GM23338 (cell line): ENCODE measurements at regions not wholly inside any gene's neighbourhood (a gene's known extent, or its start where the extent isn't known, plus 50 kb on each side); places are given as distances from the start of the nearest gene placed in this dataset.

ENCODE experiments used
- ATAC-seq: fragments of 200-7000 bp; cut with Tn5 transposase; 3 replicates; pipeline ENCODE4 v1.9.1; 2020
- DNase-seq: peaks from one replicate; pipeline ENCODE4 v3.0.0-alpha.2; 2015; ENCODE audit warnings: low spot score
- H2AFZ ChIP-seq: fragments of 200-600 bp; sonication (generic); 2 replicates; pipeline ENCODE4 v1.8.0; 2016; ENCODE audit warnings: antibody characterized with exemption, mild to moderate bottlenecking, moderate library complexity
- H3F3A ChIP-seq: fragments of 200-600 bp; sonication (generic); replicated peaks from 2 replicates; pipeline ENCODE4 v1.8.0; 2017; ENCODE audit warnings: antibody characterized with exemption, mixed run types, low read depth
- H3K27ac ChIP-seq: fragments of 200-600 bp; sonication (generic); 2 replicates; pipeline ENCODE4 v1.6.1; 2016; ENCODE audit warnings: low read depth
- H3K27me3 ChIP-seq: fragments of 200-600 bp; sonication (generic); 2 replicates; pipeline ENCODE4 v1.8.0; 2016; ENCODE audit warnings: mild to moderate bottlenecking, mixed run types, moderate library complexity; ENCODE audit not compliant: insufficient read depth
- H3K36me3 ChIP-seq: fragments of 200-600 bp; sonication (generic); 2 replicates; pipeline ENCODE4 v1.8.0; 2016; ENCODE audit warnings: mild to moderate bottlenecking; ENCODE audit not compliant: insufficient read depth
- H3K4me1 ChIP-seq: fragments of 200-600 bp; sonication (generic); 2 replicates; pipeline ENCODE4 v1.8.0; 2016; ENCODE audit warnings: mild to moderate bottlenecking, moderate library complexity; ENCODE audit not compliant: insufficient read depth
- H3K4me2 ChIP-seq: fragments of 200-600 bp; sonication (generic); 2 replicates; pipeline ENCODE4 v1.7.1; 2017; ENCODE audit warnings: mixed run types
- H3K4me3 ChIP-seq: fragments of 200-600 bp; sonication (generic); 2 replicates; pipeline ENCODE4 v1.6.1; 2016; ENCODE audit warnings: mixed run types
- H3K79me2 ChIP-seq: fragments of 200-600 bp; sonication (generic); replicated peaks from 2 replicates; pipeline ENCODE4 v1.8.0; 2017; ENCODE audit warnings: mild to moderate bottlenecking; ENCODE audit not compliant: insufficient read depth
- H3K9me2 ChIP-seq: fragments of 200-600 bp; sonication (generic); 2 replicates; pipeline ENCODE4 v1.8.0; 2017; ENCODE audit not compliant: insufficient read depth
- H4K20me1 ChIP-seq: fragments of 200-600 bp; sonication (generic); replicated peaks from 2 replicates; pipeline ENCODE4 v1.8.0; 2017; ENCODE audit warnings: mild to moderate bottlenecking; ENCODE audit not compliant: insufficient read depth
- H3K27ac Mint-ChIP-seq: 2 replicates; pipeline ENCODE4 v1.8.0; 2020; ENCODE audit warnings: inconsistent platforms, mild to moderate bottlenecking, moderate library complexity, mixed read lengths
- H3K27me3 Mint-ChIP-seq: 3 replicates; pipeline ENCODE4 v1.8.0; 2022; ENCODE audit warnings: low read depth, mild to moderate bottlenecking, moderate library complexity, mixed read lengths, inconsistent platforms; ENCODE audit not compliant: insufficient read depth, poor library complexity
- H3K36me3 Mint-ChIP-seq: 3 replicates; pipeline ENCODE4 v1.8.0; 2021; ENCODE audit warnings: low read depth, mild to moderate bottlenecking, inconsistent platforms, moderate library complexity, mixed read lengths
- H3K4me1 Mint-ChIP-seq: 3 replicates; pipeline ENCODE4 v1.8.0; 2020; ENCODE audit warnings: mild to moderate bottlenecking, inconsistent platforms, mixed read lengths
- H3K4me3 Mint-ChIP-seq: 3 replicates; pipeline ENCODE4 v1.8.0; 2021; ENCODE audit warnings: moderate library complexity, mild to moderate bottlenecking, inconsistent platforms, mixed read lengths
- H3K9me3 Mint-ChIP-seq: 3 replicates; pipeline ENCODE4 v1.8.0; 2020; ENCODE audit warnings: moderate library complexity, mild to moderate bottlenecking, inconsistent platforms, mixed read lengths
- CREB1 ChIP-seq: fragments of 250-450 bp; sonication (Bioruptor Pico); IDR thresholded peaks from 2 replicates; pipeline ENCODE4 v1.5.0; 2020; ENCODE audit warnings: low read depth, mild to moderate bottlenecking, moderate library complexity
- EZH2 ChIP-seq: fragments of 200-600 bp; sonication (generic); IDR thresholded peaks from one replicate; pipeline ENCODE4 v1.8.0; 2017; ENCODE audit warnings: antibody characterized with exemption, mild to moderate bottlenecking, low read depth; ENCODE audit not compliant: unreplicated experiment
- EZH2phosphoT487 ChIP-seq: fragments of 200-600 bp; sonication (generic); IDR thresholded peaks from one replicate; pipeline ENCODE4 v1.8.1; 2018; ENCODE audit warnings: antibody characterized with exemption; ENCODE audit not compliant: unreplicated experiment
- JUNB ChIP-seq: IDR thresholded peaks from one replicate; pipeline ENCODE4 v1.6.1; 2016; ENCODE audit warnings: antibody characterized with exemption; ENCODE audit not compliant: unreplicated experiment
- NANOG ChIP-seq: IDR thresholded peaks from 2 replicates; pipeline ENCODE4 v1.6.1; 2016; ENCODE audit warnings: antibody characterized with exemption, borderline replicate concordance
- POLR2AphosphoS5 ChIP-seq: IDR thresholded peaks from 2 replicates; pipeline ENCODE4 v1.6.1; 2016; ENCODE audit warnings: antibody characterized with exemption, low read depth
- STAT1 ChIP-seq: IDR thresholded peaks from one replicate; pipeline ENCODE4 v1.6.1; 2016; ENCODE audit warnings: antibody characterized with exemption; ENCODE audit not compliant: unreplicated experiment
- ZNF114 ChIP-seq: fragments of 250-450 bp; sonication (Bioruptor Pico); IDR thresholded peaks from 2 replicates; pipeline ENCODE4 v1.5.0; 2020; ENCODE audit warnings: mild to moderate bottlenecking, moderate library complexity
- TF ChIP-seq, protein P1 (sequence below): fragments of 250-450 bp; sonication (Bioruptor Pico); IDR thresholded peaks from 2 replicates; pipeline ENCODE4 v1.5.0; 2020; ENCODE audit warnings: mild to moderate bottlenecking, moderate library complexity
- TF ChIP-seq, protein P2 (sequence below): IDR thresholded peaks from 2 replicates; pipeline ENCODE4 v1.6.1; 2016; ENCODE audit warnings: antibody characterized with exemption
- TF ChIP-seq, protein P3 (sequence below), 2 experiments: fragments of 200-600 bp in 1 of 2; sonication (generic) in 1 of 2; conservative IDR thresholded peaks; 2 replicates each; pipeline versions ENCODE4 v1.5.1 to v1.6.1; 2016 to 2017; ENCODE audit warnings: antibody characterized with exemption in 2 of 2, low read depth in 2 of 2, mild to moderate bottlenecking in 2 of 2, moderate library complexity in 1 of 2

DNA sequence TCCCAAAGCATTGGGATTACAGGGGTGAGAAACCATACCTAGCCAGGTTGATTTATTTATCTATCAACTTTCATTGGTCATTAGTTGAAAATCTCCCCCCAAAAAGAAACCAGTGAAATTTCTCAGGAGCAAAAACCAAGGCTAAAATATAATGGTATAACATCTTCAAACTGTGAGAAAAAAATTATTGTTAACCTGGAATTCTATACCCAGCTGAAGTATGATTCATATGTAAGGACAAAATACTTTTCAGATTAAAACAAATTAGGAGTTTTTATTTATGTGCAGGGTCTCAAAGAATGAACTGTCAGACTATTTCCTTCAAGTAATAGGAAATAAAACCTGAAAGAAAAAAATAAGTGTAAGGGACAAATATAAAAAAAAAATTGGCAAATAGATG lies 1053.9 kb downstream of the UQCRFS1 start:
- ATAC-seq (no peak), DNase-seq (no peak)
- Histone ChIP-seq H3K36me3 (no peaks in the 10 kb centered on the region), H3K9me2 (no peaks in the 10 kb centered on the region), H3F3A (no peaks in the 10 kb centered on the region), H3K4me3 (no peak overlapping the region), H4K20me1 (no peaks in the 10 kb centered on the region), H3K4me1 (no peaks in the 10 kb centered on the region), H3K27me3 (no peaks in the 10 kb centered on the region), H3K79me2 (no peaks in the 10 kb centered on the region), H3K4me2 (no peak overlapping the region), H2AFZ (no peak overlapping the region), H3K27ac (no peak overlapping the region)
- Mint-ChIP-seq H3K27me3 (no peaks in the 10 kb centered on the region), H3K36me3 (no peaks in the 10 kb centered on the region; the same call in 1 of the 3 replicates), H3K4me1 (peaks cover 6% of the 10 kb centered on the region), H3K27ac (no peak overlapping the region), H3K9me3 (peaks cover 16% of the 10 kb centered on the region), H3K4me3 (no peak overlapping the region)
- TF ChIP-seq EZH2phosphoT487 (no peak), STAT1 (no peak)
- TF ChIP-seq, protein P1, sequence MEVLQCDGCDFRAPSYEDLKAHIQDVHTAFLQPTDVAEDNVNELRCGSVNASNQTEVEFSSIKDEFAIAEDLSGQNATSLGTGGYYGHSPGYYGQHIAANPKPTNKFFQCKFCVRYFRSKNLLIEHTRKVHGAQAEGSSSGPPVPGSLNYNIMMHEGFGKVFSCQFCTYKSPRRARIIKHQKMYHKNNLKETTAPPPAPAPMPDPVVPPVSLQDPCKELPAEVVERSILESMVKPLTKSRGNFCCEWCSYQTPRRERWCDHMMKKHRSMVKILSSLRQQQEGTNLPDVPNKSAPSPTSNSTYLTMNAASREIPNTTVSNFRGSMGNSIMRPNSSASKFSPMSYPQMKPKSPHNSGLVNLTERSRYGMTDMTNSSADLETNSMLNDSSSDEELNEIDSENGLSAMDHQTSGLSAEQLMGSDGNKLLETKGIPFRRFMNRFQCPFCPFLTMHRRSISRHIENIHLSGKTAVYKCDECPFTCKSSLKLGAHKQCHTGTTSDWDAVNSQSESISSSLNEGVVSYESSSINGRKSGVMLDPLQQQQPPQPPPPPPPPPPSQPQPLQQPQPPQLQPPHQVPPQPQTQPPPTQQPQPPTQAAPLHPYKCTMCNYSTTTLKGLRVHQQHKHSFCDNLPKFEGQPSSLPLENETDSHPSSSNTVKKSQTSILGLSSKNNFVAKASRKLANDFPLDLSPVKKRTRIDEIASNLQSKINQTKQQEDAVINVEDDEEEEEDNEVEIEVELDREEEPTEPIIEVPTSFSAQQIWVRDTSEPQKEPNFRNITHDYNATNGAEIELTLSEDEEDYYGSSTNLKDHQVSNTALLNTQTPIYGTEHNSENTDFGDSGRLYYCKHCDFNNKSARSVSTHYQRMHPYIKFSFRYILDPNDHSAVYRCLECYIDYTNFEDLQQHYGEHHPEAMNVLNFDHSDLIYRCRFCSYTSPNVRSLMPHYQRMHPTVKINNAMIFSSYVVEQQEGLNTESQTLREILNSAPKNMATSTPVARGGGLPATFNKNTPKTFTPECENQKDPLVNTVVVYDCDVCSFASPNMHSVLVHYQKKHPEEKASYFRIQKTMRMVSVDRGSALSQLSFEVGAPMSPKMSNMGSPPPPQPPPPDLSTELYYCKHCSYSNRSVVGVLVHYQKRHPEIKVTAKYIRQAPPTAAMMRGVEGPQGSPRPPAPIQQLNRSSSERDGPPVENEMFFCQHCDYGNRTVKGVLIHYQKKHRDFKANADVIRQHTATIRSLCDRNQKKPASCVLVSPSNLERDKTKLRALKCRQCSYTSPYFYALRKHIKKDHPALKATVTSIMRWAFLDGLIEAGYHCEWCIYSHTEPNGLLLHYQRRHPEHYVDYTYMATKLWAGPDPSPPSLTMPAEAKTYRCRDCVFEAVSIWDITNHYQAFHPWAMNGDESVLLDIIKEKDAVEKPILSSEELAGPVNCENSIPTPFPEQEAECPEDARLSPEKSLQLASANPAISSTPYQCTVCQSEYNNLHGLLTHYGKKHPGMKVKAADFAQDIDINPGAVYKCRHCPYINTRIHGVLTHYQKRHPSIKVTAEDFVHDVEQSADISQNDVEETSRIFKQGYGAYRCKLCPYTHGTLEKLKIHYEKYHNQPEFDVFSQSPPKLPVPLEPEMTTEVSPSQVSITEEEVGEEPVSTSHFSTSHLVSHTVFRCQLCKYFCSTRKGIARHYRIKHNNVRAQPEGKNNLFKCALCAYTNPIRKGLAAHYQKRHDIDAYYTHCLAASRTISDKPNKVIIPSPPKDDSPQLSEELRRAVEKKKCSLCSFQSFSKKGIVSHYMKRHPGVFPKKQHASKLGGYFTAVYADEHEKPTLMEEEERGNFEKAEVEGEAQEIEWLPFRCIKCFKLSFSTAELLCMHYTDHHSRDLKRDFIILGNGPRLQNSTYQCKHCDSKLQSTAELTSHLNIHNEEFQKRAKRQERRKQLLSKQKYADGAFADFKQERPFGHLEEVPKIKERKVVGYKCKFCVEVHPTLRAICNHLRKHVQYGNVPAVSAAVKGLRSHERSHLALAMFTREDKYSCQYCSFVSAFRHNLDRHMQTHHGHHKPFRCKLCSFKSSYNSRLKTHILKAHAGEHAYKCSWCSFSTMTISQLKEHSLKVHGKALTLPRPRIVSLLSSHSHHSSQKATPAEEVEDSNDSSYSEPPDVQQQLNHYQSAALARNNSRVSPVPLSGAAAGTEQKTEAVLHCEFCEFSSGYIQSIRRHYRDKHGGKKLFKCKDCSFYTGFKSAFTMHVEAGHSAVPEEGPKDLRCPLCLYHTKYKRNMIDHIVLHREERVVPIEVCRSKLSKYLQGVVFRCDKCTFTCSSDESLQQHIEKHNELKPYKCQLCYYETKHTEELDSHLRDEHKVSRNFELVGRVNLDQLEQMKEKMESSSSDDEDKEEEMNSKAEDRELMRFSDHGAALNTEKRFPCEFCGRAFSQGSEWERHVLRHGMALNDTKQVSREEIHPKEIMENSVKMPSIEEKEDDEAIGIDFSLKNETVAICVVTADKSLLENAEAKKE (CRISPR knock-in tag): no peak
- TF ChIP-seq, protein P2, sequence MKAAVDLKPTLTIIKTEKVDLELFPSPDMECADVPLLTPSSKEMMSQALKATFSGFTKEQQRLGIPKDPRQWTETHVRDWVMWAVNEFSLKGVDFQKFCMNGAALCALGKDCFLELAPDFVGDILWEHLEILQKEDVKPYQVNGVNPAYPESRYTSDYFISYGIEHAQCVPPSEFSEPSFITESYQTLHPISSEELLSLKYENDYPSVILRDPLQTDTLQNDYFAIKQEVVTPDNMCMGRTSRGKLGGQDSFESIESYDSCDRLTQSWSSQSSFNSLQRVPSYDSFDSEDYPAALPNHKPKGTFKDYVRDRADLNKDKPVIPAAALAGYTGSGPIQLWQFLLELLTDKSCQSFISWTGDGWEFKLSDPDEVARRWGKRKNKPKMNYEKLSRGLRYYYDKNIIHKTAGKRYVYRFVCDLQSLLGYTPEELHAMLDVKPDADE: no peak

DNA sequence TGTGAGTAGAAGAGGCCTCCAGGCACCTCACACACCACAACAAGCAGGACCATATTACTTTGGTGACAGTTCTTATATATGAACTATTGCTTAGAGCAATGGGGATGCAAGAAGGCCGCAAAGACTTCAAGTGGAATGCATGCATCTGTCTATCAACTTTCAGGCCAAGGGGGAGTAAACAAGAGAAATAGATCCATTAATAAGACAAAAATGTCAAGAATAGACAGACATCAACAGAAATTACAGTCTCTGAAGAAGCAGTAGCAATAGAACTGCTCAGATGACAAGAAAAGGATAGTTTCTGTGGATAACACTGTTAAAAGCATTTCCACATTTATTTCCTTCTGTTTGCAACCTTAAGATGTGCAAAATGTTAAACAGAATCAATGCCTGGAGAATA lies 1057.7 kb downstream of the UQCRFS1 start:
- no peak overlapping the region for H2AFZ ChIP-seq
- no peak for TF ChIP-seq CREB1 (CRISPR knock-in tag)
- TF ChIP-seq NANOG: no peak
- TF ChIP-seq POLR2AphosphoS5: no peak
- TF ChIP-seq, protein P3, sequence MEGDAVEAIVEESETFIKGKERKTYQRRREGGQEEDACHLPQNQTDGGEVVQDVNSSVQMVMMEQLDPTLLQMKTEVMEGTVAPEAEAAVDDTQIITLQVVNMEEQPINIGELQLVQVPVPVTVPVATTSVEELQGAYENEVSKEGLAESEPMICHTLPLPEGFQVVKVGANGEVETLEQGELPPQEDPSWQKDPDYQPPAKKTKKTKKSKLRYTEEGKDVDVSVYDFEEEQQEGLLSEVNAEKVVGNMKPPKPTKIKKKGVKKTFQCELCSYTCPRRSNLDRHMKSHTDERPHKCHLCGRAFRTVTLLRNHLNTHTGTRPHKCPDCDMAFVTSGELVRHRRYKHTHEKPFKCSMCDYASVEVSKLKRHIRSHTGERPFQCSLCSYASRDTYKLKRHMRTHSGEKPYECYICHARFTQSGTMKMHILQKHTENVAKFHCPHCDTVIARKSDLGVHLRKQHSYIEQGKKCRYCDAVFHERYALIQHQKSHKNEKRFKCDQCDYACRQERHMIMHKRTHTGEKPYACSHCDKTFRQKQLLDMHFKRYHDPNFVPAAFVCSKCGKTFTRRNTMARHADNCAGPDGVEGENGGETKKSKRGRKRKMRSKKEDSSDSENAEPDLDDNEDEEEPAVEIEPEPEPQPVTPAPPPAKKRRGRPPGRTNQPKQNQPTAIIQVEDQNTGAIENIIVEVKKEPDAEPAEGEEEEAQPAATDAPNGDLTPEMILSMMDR (conservative IDR thresholded peaks at IDR 0.05; ENCODE audit: low read depth in 2 of 2): no peak
- no peak for TF ChIP-seq JUNB
- no peak for TF ChIP-seq ZNF114 (CRISPR knock-in tag)
- no peak for TF ChIP-seq EZH2
- TF ChIP-seq, protein P2: no peak
- TF ChIP-seq EZH2phosphoT487: no peak

More for the DNA sequence above, 1057.7 kb downstream of the UQCRFS1 start:
- Histone ChIP-seq H3K9me2 (no peaks in the 10 kb centered on the region), H3K4me1 (no peaks in the 10 kb centered on the region; the same call in 1 of the 2 replicates), H3F3A (no peaks in the 10 kb centered on the region), H3K27me3 (no peaks in the 10 kb centered on the region), H3K36me3 (no peaks in the 10 kb centered on the region), H3K4me3 (no peak overlapping the region), H4K20me1 (no peaks in the 10 kb centered on the region), H3K27ac (no peak overlapping the region), H3K4me2 (no peak overlapping the region), H3K79me2 (no peaks in the 10 kb centered on the region)
- Mint-ChIP-seq H3K36me3 (no peaks in the 10 kb centered on the region; the same call in 2 of the 3 replicates), H3K9me3 (peaks cover 4% of the 10 kb centered on the region), H3K4me3 (no peak overlapping the region), H3K4me1 (peaks cover 8% of the 10 kb centered on the region), H3K27me3 (peaks cover 3% of the 10 kb centered on the region), H3K27ac (no peak overlapping the region)
- no peak for DNase-seq
- no peak for ATAC-seq
